Esophagus muscularis mucosa (tissue), 3 donors: ENCODE measurements at regions not wholly inside any gene's neighbourhood (a gene's known extent, or its start where the extent isn't known, plus 50 kb on each side); places are given as distances from the start of the nearest gene placed in this dataset.

Experiments
- CTCF ChIP-seq, 3 experiments: fragments of 200-600 bp in 2 of 3; fragments of 450-650 bp in 1 of 3; sonication (generic) in 2 of 3; IDR thresholded peaks; one replicate each; pipeline ENCODE4 v1.5.1; 2017 to 2019; ENCODE audit warnings: antibody characterized with exemption in 3 of 3, mild to moderate bottlenecking in 2 of 3, moderate library complexity in 1 of 3
- POLR2A ChIP-seq: fragments of 450-650 bp; IDR thresholded peaks from one replicate; pipeline ENCODE4 v1.6.1; 2017; ENCODE audit warnings: antibody characterized with exemption, moderate library complexity, mild to moderate bottlenecking, low read depth

DNA sequence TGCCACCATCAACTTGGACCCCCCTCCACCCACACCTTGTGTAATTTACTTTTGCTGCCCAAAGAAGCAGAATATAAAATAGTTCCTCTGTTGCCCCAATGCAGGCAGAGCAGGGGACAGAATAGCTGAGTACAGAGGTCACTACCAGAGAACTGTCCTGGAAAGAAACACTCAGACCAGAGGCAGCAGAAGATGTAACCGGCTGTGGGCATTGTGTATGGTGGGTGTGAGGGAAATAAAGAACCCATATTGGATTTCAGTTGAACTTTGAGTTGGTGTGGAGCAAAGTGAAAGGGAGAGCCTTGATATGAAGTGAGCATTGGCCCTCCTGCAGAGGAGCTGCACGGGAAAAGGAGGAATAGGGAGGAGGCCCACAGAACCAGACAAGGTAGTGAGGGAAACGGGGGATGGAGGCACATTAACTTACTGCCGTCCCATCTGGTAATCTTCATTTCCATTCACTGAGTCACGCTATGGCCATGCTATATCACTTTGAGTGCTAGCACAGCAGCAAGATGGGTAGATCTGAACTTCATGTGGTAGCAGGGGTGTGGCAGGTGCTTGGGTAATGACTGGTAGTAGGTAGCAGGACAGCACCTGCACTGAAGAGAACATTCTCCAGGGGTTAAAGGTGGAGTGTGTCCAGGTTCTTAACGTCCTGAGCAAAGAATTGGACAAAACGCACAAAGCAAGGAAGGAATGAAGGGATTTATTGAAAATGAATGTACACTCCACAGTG is 56.3 kb upstream of the FBXO28 start:
- TF ChIP-seq POLR2A (no peak), CTCF (IDR thresholded peaks at IDR 0.05) (no peak)
